Gastrocnemius medialis (tissue), 4 donors: ENCODE measurements at regions not wholly inside any gene's neighbourhood (a gene's known extent, or its start where the extent isn't known, plus 50 kb on each side); places are given as distances from the start of the nearest gene placed in this dataset.

Experiments used
- CTCF ChIP-seq, 5 experiments: fragments of 450-650 bp in 3 of 5; fragments of 200-600 bp in 2 of 5; sonication (generic) in 2 of 5; IDR thresholded peaks in 4 of 5; conservative IDR thresholded peaks in 1 of 5; 1 replicate in 4 of 5; 2 replicates in 1 of 5; pipeline ENCODE4 v1.5.1; 2016 to 2019; ENCODE audit warnings: antibody characterized with exemption in 5 of 5, mild to moderate bottlenecking in 3 of 5, moderate library complexity in 3 of 5
- POLR2A ChIP-seq, 2 donors: fragments of 450-650 bp; IDR thresholded peaks; one replicate each; pipeline ENCODE4 v1.6.1; 2017; ENCODE audit warnings: antibody characterized with exemption in 2 of 2, mild to moderate bottlenecking in 2 of 2, moderate library complexity in 2 of 2

- TF ChIP-seq POLR2A (IDR thresholded peaks at IDR 0.05) (no peak), CTCF (IDR thresholded peaks at IDR 0.05 in 4 of 5, conservative IDR thresholded peaks at IDR 0.05 in 1 of 5) (no peak)
These were observed 686.7 kb downstream of the TMEM182 start for GRCh38 chr2:103448495-103448894.
